Mesodermal cell (in vitro differentiated cells): ENCODE measurements at regions not wholly inside any gene's neighbourhood (a gene's known extent, or its start where the extent isn't known, plus 50 kb on each side); places are given as distances from the start of the nearest gene placed in this dataset.

Experiments used
- H3K27ac ChIP-seq: 2 replicates; pipeline ENCODE4 v1.7.0; 2013; ENCODE audit warnings: mild to moderate bottlenecking, low read depth, low read length, moderate library complexity; ENCODE audit not compliant: severe bottlenecking
- H3K36me3 ChIP-seq: 2 replicates; pipeline ENCODE4 v1.7.1; 2013; ENCODE audit warnings: mild to moderate bottlenecking, low read length, moderate library complexity; ENCODE audit not compliant: control insufficient read depth, insufficient read depth
- H3K4me1 ChIP-seq: one replicate; pipeline ENCODE4 v1.7.1; 2013; ENCODE audit warnings: mild to moderate bottlenecking, low read length; ENCODE audit not compliant: insufficient read depth, control insufficient read depth, poor library complexity, severe bottlenecking
- H3K4me3 ChIP-seq: 2 replicates; pipeline ENCODE4 v1.7.0; 2013; ENCODE audit warnings: low read length, control low read depth, mild to moderate bottlenecking; ENCODE audit not compliant: insufficient read depth, poor library complexity, severe bottlenecking; ENCODE audit errors: extremely low read depth
- H3K9me3 ChIP-seq: 2 replicates; pipeline ENCODE4 v1.7.1; 2013; ENCODE audit warnings: mild to moderate bottlenecking, low read length, moderate library complexity; ENCODE audit not compliant: control insufficient read depth
- WGBS, 2 experiments: methylation state at CpG; one replicate each; pipeline ENCODE4 v1.1.5; 2013; ENCODE audit warnings: missing lambda C conversion rate in 2 of 2; ENCODE audit not compliant: insufficient coverage in 2 of 2; 5-methylcytosine and 5-hydroxymethylcytosine counted together

DNA sequence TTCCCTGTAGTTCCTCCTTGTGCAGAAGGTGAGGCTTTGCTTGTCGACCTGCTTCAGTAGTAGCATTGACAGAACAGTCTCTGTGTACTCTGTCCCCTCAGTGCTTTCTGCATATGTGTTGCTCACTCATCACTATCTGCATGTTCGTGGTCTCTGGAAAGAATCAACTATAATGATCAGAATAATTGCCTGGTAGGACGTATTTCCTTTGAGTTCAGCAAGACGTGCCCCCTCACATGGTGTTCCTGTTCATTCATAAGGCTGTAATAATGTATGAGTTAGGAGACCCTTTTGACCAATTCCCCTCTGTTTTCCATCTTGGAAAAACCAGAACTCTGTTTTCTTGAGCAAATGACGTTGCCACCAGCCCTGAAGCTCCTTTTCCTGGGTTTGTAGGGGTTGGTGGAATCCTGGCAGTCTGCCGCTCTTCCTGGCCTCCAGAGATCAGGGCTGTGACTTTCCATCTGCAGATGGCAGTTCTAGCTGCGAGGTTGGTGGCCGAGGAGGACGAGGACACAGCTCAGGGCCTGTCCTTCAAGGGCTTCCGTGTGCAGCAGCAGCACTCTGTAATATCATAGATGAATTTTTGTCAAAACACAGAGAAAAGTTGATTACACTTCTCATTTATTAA lies 61.9 kb downstream of the EXOSC2 start:
- Histone ChIP-seq H3K9me3 (no peaks in the 10 kb centered on the region), H3K36me3 (no peaks in the 10 kb centered on the region), H3K4me3 (no peak overlapping the region), H3K27ac (peak overlapping the region; percentile 73), H3K4me1 (peaks cover 14% of the 10 kb centered on the region)
- WGBS, 2 experiments: 74 to 97% methylated on average over 5 to 6 of the region's 10 CpGs

DNA sequence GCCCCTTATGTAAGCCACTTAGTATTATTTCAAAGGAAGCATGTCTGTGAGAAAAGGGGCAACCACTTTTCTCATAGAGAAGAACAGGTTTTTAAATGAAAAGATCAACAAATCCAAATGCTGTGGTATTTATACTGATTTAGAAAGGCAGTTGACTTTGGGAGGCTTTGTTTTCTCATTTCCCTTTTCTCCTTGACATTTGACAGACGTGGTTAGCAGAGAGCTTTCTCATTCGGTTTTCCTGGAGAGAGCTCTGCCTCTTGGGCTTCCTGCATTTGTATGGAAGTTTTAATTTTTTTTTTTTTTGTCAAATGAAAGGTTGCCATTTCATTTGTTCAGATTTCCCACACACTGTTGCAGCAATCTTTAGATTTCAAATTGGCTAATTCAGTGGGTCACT lies 62.5 kb downstream of the EXOSC2 start:
- Histone ChIP-seq H3K27ac (peak overlapping the region; percentile 73), H3K4me3 (no peak overlapping the region), H3K9me3 (no peaks in the 10 kb centered on the region), H3K36me3 (no peaks in the 10 kb centered on the region), H3K4me1 (peaks cover 14% of the 10 kb centered on the region)
- WGBS, 2 experiments: no CpG with 5 or more reads among the region's 2 CpGs

- Histone ChIP-seq H3K27ac (peak overlapping the region; percentile 73), H3K4me1 (peaks cover 14% of the 10 kb centered on the region), H3K36me3 (no peaks in the 10 kb centered on the region), H3K4me3 (no peak overlapping the region), H3K9me3 (no peaks in the 10 kb centered on the region)
- WGBS, 2 experiments: 61 to 74% methylated on average over 5 of the region's 7 CpGs
These were observed 63.0 kb downstream of the EXOSC2 start for GRCh38 chr9:130756455-130757152.

- Histone ChIP-seq H3K4me1 (peaks cover 14% of the 10 kb centered on the region), H3K27ac (no peak overlapping the region), H3K4me3 (no peak overlapping the region), H3K9me3 (no peaks in the 10 kb centered on the region), H3K36me3 (no peaks in the 10 kb centered on the region)
- WGBS, 2 experiments: 80% methylated on average over 1 of the region's 4 CpGs; no CpG with 5 or more reads in 1 of the 2 experiments
These were observed 66.2 kb downstream of the EXOSC2 start for GRCh38 chr9:130759738-130760137.

- no peak overlapping the region for H3K27ac ChIP-seq
- H3K9me3 ChIP-seq: no peaks in the 10 kb centered on the region
- H3K36me3 ChIP-seq: no peaks in the 10 kb centered on the region
- no peak overlapping the region for H3K4me3 ChIP-seq
- H3K4me1 ChIP-seq: peaks cover 35% of the 10 kb centered on the region
- WGBS, 2 experiments: 79 to 83% methylated on average over 10 to 12 of the region's 12 CpGs
These were observed 70.0 kb downstream of the EXOSC2 start for GRCh38 chr9:130763331-130764171.

DNA sequence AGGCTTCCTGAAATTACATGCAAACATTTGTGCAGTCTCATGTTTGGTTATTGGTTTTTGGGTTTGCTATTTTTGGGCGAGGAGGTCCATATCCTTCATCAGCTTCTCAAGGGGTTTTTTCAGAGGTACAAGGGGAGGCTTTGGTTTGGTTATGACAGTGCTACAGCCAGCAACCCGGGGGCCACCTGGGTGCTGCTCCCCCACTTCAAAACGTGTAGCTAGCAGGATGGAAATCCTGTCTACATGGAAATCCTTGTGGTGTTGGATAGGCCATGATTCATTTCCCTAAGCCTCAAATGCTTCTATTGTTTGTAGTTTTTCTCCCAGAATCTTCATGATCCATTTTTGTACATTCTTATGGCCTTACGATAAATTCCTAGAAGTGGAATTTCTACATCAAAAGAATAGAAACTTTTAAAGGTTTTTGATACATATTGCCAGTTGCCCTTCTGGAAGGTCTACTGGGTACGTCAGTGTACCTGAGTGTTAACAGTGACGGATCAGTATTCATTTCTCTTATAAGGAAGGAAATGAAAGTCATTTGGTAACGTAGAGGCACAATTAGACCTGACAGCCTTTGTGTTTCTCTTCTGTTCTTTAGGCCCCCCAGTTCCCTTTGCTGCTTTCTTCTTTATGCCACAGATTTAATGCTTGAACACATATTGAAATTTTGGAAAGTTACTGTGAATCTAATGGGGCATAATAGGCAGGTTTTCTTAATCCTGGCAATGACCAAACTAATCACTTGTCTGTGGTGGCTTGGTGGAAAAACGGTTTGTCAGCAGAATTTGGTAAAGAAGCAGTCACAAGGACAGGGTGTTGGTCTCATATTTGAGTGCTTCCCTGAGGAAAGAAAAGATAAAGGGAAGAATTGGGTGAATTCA lies 69.7 kb upstream of the ABL1 start:
- Histone ChIP-seq H3K27ac (peak overlapping the region; percentile 30), H3K4me1 (peaks cover 42% of the 10 kb centered on the region), H3K4me3 (no peak overlapping the region), H3K9me3 (no peaks in the 10 kb centered on the region), H3K36me3 (no peaks in the 10 kb centered on the region)
- WGBS, 2 experiments: 69 to 94% methylated on average over 4 of the region's 8 CpGs

DNA sequence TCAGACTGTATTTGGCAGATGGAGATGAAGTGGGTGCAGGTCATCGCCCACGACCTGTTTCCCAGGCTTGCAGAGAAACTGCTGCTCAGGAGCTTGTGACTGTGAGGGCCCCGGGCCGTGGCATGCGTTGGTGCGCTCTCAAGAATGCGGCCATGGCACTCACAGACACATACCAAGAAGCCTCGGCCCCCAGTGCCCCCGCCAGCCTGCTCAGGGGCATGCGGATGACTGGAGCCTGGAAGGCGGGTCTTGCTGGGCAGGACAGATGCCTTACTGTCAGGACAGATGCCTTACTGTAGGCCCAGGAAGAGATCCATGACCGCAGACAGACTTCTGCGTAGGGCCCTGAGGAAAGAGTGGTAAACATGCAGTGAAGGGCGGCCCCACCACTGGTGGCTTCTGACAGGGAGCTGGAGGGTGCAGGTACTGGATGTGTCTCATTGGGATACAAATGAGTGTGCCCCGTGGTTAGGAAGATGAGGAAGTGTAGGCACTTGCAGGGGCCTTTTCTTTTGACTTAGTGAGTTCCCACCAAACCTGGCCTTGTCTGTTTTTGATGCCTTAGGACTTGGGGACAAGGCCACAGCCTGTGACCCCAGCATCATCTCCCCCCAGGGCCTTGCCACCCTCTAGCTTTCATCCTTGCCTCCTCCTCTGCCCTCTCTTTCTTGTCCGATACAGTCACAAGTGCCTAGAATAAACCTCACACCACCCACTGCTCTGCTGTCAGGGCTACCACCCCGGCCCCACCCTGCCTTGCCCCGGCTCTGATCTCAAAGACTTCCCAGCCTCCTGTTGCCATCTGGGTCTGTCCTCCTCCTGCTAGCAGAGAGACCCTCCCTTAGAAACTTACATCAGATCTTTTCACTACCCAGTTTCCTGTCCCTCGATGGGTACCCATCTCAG lies 68.8 kb upstream of the ABL1 start:
- Histone ChIP-seq H3K27ac (peak overlapping the region; percentile 60), H3K9me3 (no peaks in the 10 kb centered on the region), H3K36me3 (no peaks in the 10 kb centered on the region), H3K4me3 (no peak overlapping the region), H3K4me1 (peaks cover 42% of the 10 kb centered on the region)
- 86 to 88% methylated on average over 15 to 19 of the region's 19 CpGs for WGBS, 2 experiments

DNA sequence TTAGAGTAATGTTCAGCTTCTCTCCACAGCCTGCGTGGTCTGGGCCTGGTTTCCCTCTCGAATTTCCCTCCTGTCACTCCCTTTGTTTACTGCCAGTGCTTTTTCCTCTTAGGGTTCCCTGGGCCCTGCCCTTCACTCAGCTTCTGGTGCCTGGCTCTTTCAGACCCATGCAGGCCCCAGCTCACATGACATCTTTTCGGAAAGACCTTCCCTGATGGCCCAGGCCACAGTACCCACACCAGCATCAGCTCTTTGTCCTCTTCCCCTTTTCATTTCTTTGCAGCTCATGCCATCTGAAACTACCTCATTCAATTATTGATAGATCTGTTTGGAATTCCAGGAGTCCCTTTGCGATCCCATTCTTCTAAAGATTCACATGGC lies 68.1 kb upstream of the ABL1 start:
- 79 to 85% methylated on average over 4 of the region's 4 CpGs for WGBS, 2 experiments
- Histone ChIP-seq H3K27ac (peak overlapping the region; percentile 60), H3K4me3 (no peak overlapping the region), H3K36me3 (no peaks in the 10 kb centered on the region), H3K4me1 (peaks cover 42% of the 10 kb centered on the region), H3K9me3 (no peaks in the 10 kb centered on the region)

- H3K4me3 ChIP-seq: no peak overlapping the region
- peak overlapping the region; percentile 89 for H3K27ac ChIP-seq
- no peaks in the 10 kb centered on the region for H3K9me3 ChIP-seq
- peaks cover 42% of the 10 kb centered on the region for H3K4me1 ChIP-seq
- WGBS, 2 experiments: 57 to 66% methylated on average over 6 of the region's 6 CpGs
- no peaks in the 10 kb centered on the region for H3K36me3 ChIP-seq
These were observed 66.8 kb upstream of the ABL1 start for GRCh38 chr9:130768265-130768664.
